ENCODE measurements at regions not wholly inside any gene's neighbourhood (a gene's known extent, or its start where the extent isn't known, plus 50 kb on each side); places are given as distances from the start of the nearest gene placed in this dataset.

- TF ChIP-seq CTCF (conservative IDR thresholded peaks at IDR 0.05) (no peak), EZH2 (IDR thresholded peaks at IDR 0.05; ENCODE audit: low read depth) (no peak)
Observed at GRCh38 chr6:50147371-50147770, 97.6 kb upstream of the DEFB112 start.

Data from PC-9 (cell line).